CD1c-positive myeloid dendritic cell (primary cell): ENCODE measurements at regions not wholly inside any gene's neighbourhood (a gene's known extent, or its start where the extent isn't known, plus 50 kb on each side); places are given as distances from the start of the nearest gene placed in this dataset.

Source experiments
- DNase-seq: peaks from one replicate; pipeline ENCODE4 v3.0.0-alpha.2; 2016; ENCODE audit errors: extremely low spot score

DNA sequence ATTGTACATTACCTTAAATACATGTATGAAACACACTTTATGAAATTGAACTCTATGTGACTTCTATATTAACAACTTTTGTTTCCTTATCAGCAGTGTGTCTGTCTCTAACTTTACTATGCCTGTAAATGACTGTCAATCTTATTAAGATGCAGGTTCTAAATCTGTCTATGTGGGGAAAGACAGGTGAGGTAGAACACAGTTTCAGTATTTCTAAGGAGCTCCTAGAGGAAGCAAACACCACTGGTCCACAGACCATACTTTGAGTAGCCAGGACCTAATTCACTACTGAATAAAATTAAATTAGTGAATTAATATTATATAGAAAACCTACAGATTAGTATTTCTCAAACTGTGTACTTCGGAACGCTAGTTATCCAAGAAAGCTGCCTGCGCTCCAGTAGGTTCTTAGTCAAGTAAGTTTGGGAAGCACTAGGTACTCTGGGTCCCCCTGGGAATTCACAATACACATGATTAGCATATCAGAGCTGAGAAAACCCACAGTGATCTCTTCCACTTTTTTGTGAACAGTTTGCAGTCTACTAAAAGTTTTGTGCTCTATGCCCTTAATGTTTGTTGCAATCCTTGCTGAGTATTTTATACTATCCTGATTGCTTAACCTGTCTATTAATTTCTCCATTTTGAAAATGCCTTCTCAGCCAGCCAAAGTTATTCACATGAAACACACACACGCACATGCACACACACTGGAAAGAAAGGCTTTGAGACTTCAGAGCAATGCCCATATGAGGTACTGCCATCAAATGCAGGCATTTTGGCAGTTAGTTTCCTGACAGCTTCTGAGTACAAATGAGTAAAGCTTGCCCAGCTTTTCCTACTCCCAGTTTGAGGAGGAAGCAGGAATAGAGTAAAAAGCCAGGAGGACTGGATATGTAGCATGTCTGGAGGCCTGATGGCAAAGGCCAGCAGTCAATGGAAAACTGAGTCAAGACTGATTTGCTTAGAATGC is 133.6 kb upstream of the CPEB2 start:
- no peak for DNase-seq

DNA sequence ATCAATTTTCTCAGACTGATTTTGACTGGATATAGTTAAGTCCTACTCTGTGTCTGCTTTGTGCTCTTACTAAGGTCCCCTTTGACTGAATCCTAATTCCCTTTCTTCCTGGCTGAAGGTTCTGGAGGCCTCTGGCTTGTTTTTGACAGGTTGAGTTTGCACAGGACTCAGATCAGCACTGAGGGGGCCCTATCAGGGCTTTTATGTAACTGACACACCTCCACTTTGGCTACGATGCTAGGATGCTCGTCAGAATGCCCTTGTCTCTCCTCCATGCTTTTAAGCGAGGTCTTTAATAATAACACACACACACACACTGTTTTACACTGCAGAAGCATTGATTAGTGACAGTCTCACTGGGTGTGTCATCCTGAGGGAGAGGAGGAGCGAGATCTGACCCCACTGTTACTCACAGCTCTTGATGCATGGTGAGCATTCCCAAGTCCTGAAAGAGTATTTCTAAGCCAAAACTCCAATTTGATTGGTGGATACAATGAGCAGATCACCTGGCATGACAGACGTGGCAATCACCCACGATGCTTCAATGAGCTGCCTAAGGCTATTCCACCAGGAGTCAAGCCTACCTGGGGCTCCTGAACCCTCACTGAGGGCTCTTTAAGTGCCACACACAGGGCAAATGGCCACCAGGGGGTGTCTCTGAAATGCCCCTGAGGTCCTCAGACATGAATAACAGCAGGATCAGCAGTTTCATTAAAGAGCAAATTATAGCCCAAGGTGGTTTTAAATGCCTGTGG is 130.4 kb upstream of the CPEB2 start:
- DNase-seq, result peak; percentile 50

GRCh38 chr4:14874990-14875389 is 127.3 kb upstream of the CPEB2 start:
- DNase-seq, result no peak

DNA sequence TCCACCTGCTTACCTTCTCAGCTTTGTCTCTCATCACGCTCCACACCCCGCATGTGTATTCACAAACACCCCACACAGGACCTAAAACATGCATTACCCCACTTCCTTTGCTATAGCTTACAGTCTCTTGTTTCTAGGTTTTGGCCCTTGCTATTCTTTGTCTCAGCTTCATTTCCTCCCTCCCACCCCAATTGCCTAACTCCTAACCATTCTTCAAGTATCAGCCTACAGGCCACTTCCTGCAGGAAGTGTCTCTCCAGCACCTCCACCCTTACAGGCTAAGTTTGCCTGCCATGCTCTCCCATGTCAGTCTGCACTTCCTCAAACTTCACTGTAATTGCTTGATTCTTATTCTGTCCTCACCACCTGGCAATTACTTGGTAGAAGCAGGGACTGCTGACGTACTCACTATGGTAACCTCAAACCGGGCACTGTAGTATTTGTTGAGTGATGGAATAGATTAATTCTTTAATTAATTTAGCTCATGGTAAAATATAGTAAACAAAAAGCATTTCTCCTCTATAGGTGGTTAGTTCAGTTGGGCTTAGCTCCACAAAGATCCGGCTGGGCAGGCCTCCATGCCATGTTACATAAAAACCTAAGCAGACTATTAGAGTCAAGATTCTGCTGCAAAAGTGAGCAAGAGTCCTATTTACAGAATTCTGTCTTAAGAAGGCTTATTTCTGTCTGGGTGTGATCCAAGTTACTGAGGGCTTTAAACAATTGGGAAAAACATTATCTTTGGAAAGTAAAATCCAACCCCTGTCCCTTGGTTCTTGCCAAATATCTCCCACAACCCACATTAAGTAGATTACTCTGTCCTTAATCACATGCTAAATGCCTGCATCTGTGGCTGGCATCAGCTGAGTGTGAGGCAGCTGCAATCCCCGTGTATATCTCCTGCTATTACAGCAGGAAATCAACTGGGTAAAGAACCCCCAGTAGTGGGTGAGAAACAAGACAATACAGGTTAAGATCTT is 124.7 kb upstream of the CPEB2 start:
- peak; percentile 85 for DNase-seq

DNA sequence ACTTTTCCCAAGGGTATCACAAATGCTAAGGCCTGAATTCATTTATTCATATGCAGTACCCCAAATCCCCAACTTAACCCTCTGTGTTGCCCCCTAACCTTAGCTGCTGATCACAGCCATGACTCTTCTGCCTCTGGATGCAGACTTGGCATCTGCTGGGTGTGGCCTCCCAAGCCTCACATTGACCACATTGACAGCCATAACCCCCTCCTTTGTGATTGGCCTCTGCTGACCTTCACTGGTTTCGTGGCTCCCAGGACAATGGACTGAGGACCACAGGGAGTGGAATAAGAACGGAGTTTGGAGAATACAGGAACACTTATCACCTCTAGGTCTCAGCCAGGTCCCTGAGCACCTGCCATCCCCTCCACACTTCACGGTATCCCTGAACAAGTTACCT is 123.6 kb upstream of the CPEB2 start:
- no peak for DNase-seq

- DNase-seq, result peak; percentile 19
Observed at GRCh38 chr4:14879683-14880082, 122.6 kb upstream of the CPEB2 start.

- no peak for DNase-seq
Observed at GRCh38 chr4:14880805-14881204, 121.5 kb upstream of the CPEB2 start.

GRCh38 chr4:14883166-14883565 is 119.1 kb upstream of the CPEB2 start:
- DNase-seq, result no peak

DNA sequence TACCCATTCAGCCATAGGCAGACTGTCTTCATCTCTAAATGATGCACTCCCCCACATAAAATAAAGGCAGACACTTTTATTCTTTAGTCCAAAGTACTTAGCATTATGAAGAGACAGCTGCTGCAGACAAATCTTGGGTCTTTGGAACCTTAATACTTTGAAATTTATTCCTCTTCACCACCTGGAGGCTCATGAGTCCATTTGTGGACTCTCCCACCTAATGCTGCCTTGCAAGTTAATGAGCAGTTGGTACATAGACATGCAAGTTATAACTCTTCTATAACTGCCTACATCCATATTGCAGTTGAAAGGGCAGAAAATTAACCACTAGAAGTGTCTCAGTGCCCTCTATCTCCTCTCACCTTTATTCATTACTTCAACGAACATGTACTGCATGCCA is 118.6 kb upstream of the CPEB2 start:
- DNase-seq, result no peak

DNA sequence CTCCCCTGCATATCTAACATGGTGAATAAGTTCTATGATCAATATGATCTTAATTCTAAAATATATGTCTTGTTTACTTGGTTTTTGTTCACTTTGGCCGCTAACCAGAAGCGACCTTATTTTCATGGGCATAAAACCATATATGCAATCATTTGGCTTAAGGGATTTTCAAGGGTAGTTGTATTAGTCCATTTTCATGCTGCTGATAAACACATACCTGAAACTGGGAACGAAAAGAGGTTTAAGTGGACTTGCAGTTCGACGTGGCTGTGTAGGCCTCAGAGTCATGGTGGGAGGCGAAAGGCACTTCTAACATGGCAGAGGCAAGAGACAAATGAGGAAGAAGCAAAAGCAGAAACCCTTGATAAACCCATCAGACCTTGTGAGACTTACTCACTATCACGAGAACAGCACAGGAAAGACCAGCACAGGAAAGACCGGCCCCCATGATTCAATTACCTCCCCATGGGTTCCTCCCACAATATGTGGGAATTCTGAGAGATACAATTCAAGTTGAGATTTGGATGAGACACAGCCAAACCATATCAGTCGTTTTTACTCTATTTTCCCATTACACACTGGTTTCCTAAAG is 114.3 kb upstream of the CPEB2 start:
- DNase-seq, result peak; percentile 73

DNA sequence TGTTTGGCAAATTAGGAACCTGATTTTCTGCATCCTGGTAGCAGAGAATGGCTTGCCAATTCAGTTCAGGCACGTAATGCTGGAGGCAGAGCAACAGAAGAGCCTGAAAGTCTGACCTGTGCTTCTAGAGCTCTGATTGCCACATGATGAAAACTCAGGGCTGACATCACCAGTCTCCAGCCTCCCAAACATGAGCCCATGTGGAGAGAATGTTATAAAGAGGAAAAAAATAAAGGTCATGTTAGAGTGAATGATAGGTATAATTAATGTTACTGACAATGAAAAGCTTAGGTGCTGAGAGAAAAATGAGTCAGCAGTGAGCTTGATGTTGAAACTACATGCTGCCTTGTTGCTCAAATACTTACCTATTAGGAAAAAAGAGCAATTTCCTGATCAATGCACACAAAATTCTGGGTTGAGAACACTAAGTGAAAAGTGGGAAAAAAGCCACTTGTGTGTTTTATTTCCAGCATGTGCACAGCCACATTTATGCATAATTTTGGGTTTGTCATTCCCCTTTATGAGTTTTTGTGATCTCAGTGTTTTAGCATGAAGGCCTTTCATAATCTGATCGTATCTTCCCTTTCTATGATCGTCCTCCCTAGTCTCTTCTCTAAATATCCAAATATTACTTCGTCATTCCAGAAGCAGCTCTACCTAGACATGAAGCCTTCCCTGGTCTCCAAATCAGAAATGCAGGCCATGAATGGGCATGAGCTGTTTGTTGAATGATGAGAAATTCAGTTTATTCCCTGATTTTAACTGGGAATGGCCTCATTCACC is 113.3 kb upstream of the CPEB2 start:
- peak; percentile 21 for DNase-seq

DNA sequence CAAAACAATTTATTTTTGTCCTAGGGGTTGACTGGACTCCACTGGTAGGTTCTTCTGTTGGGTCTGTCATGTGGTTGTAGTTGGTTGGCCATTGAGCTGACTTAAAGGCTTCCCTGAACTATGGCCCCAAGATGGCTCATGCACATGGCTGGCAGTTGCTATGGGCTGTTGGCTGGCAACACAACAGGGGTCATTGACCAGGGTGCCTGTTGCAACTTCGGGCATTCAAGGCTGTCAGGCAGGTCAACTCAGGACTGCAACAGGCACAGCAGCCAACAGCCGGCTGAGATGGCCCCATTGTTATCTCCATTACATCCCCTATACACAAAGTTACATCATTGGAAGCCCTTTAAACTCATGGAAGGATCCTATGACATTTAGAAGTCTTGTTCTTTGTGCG is 109.7 kb upstream of the CPEB2 start:
- no peak for DNase-seq

DNA sequence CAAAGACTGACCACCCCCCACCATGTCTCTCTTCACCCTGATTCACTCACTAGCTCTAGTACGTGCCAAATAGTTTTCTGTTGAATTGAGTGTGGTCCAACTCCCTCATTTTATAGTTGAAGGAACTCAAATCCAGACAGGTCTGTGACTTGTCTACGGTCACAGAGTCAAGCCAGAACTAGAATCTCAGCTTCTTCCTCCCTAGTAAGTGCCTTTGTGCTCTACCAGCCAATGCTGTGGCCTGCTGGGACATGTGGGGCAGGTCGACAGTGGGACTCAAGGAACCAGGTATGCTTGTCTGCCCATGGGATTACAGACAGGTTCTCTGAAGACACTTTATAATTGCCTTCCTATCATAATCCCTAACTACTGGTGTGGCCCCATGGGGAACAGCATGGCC is 108.6 kb upstream of the CPEB2 start:
- DNase-seq, result no peak

GRCh38 chr4:14894392-14895292 is 107.6 kb upstream of the CPEB2 start:
- DNase-seq, result no peak

- DNase-seq, result no peak
Observed at GRCh38 chr4:14896656-14897175, 105.6 kb upstream of the CPEB2 start.

GRCh38 chr4:14897217-14897616 is 105.1 kb upstream of the CPEB2 start:
- no peak for DNase-seq

- DNase-seq, result no peak
Observed at GRCh38 chr4:14898989-14899388, 103.3 kb upstream of the CPEB2 start.

DNA sequence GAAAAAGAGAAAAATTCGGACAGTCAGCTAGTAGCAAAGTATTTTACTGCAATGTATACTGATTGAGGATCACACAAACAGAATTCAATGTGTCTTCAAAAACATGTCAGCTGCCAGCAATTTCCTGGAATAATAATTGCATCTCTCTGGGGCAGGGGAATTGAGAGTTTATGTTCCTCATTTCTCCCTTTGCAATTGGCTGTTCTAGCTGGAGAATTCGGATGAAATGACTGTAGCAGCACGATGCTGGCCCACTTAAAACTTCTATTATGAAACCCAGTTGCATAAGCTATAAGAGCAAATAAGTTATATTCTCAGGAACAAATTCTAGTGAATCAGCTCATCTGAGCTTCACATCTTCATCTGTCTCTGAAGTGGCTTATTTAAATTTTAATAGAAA is 99.9 kb upstream of the CPEB2 start:
- peak; percentile 76 for DNase-seq

- DNase-seq, result no peak
Observed at GRCh38 chr4:14903321-14903720, 99.0 kb upstream of the CPEB2 start.
